Mucosa of rectum (tissue), 2 donors: ENCODE measurements at regions not wholly inside any gene's neighbourhood (a gene's known extent, or its start where the extent isn't known, plus 50 kb on each side); places are given as distances from the start of the nearest gene placed in this dataset.

Experiments
- H3K27ac ChIP-seq, 2 donors: one replicate each; pipeline ENCODE4 v1.7.0; 2013; ENCODE audit warnings: inconsistent platforms in 2 of 2, low read depth in 2 of 2, low read length in 2 of 2
- H3K27me3 ChIP-seq, 2 donors: one replicate each; pipeline ENCODE4 v1.7.0; 2013; ENCODE audit warnings: low read length in 2 of 2; ENCODE audit not compliant: control insufficient read depth in 2 of 2, insufficient read depth in 2 of 2
- H3K36me3 ChIP-seq, 2 donors: one replicate each; pipeline ENCODE4 v1.7.0; 2013; ENCODE audit warnings: low read length in 2 of 2; ENCODE audit not compliant: control insufficient read depth in 2 of 2, insufficient read depth in 2 of 2
- H3K4me1 ChIP-seq, 2 donors: one replicate each; pipeline ENCODE4 v1.7.0; 2013; ENCODE audit warnings: low read length in 2 of 2, mild to moderate bottlenecking in 1 of 2; ENCODE audit not compliant: control insufficient read depth in 2 of 2, insufficient read depth in 2 of 2
- H3K4me3 ChIP-seq, 2 donors: one replicate each; pipeline ENCODE4 v1.7.0; 2013; ENCODE audit warnings: low read length in 2 of 2
- H3K9ac ChIP-seq, 2 donors: one replicate each; pipeline ENCODE4 v1.7.0; 2013; ENCODE audit warnings: low read length in 2 of 2, low read depth in 1 of 2, mild to moderate bottlenecking in 1 of 2
- H3K9me3 ChIP-seq, 2 donors: one replicate each; pipeline ENCODE4 v1.7.0; 2013; ENCODE audit warnings: low read length in 2 of 2; ENCODE audit not compliant: control insufficient read depth in 2 of 2
- donor health status: healthy.
- donor health status: Normal muscosa, but diverticular disease.

DNA sequence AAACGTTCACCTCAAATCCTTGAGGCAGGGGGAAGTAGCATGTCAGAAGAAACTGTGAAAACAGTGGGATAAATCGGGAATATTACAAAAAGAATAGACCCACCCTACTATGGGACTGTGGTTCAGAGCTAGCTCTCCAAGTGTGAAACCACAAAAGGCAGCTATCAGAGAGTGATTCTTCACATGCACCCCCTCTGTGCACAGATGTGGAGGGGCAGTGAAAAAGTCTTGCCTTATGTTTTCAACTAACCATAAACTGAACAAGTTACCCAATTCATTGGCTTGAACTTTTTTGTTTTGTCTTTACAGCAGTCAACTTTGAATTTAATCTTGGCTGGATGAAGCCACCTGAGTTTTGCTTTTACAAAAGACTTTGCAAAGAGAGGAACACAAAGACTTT is 98.8 kb upstream of the NR4A3 start:
- Histone ChIP-seq H3K9ac (no peak overlapping the region), H3K4me3 (no peak overlapping the region), H3K27me3 (no peaks in the 10 kb centered on the region), H3K27ac (no peak overlapping the region), H3K9me3 (no peaks in the 10 kb centered on the region), H3K4me1 (no peaks in the 10 kb centered on the region), H3K36me3 (no peaks in the 10 kb centered on the region)

DNA sequence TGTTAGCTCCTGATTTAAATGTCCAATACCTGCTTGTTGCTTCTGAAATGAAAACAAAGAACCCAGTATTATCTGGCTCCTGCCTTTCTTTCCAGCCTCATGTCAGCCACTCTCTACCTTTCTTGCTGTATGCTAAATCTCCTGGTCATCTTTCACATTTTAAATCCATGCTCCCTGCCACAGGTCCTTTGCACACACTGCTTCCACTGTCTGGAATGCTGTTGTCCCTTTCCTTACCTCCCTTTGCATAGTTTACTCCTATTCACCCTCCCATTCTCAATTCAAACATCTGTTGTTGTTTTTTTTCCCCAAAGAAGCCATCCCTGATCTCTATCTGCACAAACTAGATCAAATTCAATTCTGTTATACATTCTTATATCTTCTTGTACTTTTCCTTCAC is 97.0 kb upstream of the NR4A3 start:
- Histone ChIP-seq H3K4me3 (no peak overlapping the region), H3K4me1 (no peaks in the 10 kb centered on the region), H3K9ac (no peak overlapping the region), H3K9me3 (no peaks in the 10 kb centered on the region), H3K36me3 (no peaks in the 10 kb centered on the region), H3K27ac (no peak overlapping the region), H3K27me3 (no peaks in the 10 kb centered on the region)

DNA sequence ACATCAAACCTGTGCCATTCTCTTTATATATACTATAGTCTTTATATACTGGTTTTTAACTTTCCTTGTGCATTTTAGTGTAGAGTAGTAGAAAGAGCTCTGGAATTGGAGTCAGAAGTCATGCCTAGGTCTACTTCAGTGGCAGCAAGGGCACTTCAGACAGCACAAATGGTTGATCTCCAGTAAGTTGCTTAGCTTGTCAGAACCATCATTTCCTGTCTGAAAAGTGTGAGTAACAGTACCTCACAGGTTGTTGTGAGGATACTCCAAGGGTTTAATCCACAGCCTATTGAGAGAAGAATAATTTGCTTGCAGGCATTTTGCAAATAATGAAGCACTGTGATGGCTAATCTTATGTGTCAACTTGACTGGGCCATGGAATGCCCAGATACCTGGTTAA is 95.8 kb upstream of the NR4A3 start:
- no peak overlapping the region for H3K9ac ChIP-seq
- no peaks in the 10 kb centered on the region for H3K36me3 ChIP-seq
- no peak overlapping the region for H3K27ac ChIP-seq
- no peak overlapping the region for H3K4me3 ChIP-seq
- H3K9me3 ChIP-seq, result no peaks in the 10 kb centered on the region
- no peaks in the 10 kb centered on the region for H3K4me1 ChIP-seq
- H3K27me3 ChIP-seq, result no peaks in the 10 kb centered on the region

DNA sequence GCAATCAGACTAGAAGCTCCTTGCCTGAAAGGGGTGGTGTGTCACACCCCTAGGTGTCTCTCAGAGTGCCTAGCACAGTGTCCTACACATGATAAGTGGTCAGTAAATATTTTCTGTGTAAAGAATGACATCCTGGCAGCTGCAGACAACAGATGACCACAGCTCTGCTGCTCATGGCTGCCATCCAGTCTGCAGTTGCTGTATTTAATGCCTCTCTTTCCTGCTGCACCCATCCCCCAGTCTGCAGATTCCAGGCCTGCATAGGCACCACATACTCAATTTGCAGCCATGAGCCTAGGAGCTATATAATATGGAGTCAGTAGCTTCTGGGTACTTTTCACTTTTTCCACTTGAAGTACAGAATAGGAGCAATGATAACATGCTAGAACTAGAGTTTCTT is 94.9 kb upstream of the NR4A3 start:
- no peak overlapping the region for H3K4me3 ChIP-seq
- no peak overlapping the region for H3K27ac ChIP-seq
- no peaks in the 10 kb centered on the region for H3K4me1 ChIP-seq
- H3K9ac ChIP-seq, result no peak overlapping the region
- H3K27me3 ChIP-seq, result no peaks in the 10 kb centered on the region
- H3K9me3 ChIP-seq, result no peaks in the 10 kb centered on the region
- H3K36me3 ChIP-seq, result no peaks in the 10 kb centered on the region

DNA sequence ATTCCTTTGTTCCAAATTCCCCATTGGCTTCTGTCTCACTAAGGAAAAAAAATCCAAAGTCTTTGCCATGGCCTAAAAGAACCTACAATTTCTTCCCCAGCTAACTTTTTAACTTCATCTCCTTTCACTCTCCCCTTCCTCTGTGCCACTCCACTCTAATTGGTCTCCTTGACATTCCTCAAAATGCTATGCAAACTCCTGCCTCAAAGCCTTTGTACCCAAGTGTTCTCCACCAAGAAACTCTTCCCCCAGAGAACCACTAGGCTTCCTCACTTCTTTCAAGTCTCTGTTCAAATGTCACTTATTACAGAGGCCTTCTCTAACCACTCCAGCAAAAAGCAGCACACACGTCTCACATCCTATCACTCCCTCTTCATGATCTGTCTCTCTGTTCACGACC is 91.6 kb upstream of the NR4A3 start:
- H3K27ac ChIP-seq, result no peak overlapping the region
- H3K27me3 ChIP-seq, result no peaks in the 10 kb centered on the region
- H3K9me3 ChIP-seq, result no peaks in the 10 kb centered on the region
- H3K4me3 ChIP-seq, result no peak overlapping the region
- H3K9ac ChIP-seq, result no peak overlapping the region
- no peaks in the 10 kb centered on the region for H3K4me1 ChIP-seq
- H3K36me3 ChIP-seq, result no peaks in the 10 kb centered on the region

DNA sequence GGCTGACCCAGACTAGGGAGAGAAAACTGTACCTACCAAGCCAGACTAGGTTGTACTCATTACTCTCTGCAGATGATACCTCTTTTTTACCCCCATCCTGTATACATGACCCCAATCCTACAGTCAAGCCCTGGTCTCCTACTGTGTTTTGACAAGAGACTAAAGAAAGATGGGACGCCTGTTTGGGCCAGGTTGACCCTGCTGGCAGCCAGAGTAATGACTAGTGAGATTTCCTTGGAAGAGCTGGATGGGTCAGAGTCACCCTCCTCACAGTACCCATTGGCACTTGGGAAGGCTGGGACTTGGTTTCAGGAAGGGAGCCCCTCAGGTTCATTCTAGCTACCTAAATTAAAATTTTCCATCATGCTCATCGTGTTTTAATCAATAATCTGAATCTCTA is 89.7 kb upstream of the NR4A3 start:
- no peak overlapping the region for H3K27ac ChIP-seq

DNA sequence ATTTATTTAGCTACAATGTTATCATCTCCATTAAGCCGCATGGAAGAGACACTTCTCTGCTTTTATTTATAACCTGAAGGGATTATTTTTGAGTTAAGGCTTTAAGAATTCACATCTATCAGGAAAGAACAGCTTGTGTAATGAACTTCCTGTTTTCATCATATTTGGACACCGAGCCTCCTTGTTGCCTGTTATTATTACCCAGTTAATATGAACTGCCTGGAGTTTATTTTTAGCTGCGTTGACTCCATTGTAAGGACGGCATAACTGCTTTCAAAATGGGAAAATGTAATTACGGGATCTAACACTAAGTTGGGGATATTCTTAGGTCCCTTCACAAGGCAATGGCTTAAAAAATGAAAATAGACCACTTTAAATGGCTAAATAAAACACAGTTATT is 89.0 kb upstream of the NR4A3 start:
- Histone ChIP-seq H3K9me3 (no peaks in the 10 kb centered on the region), H3K4me1 (no peaks in the 10 kb centered on the region), H3K27ac (no peak overlapping the region), H3K27me3 (no peaks in the 10 kb centered on the region), H3K9ac (no peak overlapping the region), H3K4me3 (peak overlapping the region in 1 of 2 donors; percentile 5), H3K36me3 (no peaks in the 10 kb centered on the region)

More for the DNA sequence above, 89.7 kb upstream of the NR4A3 start:
- Histone ChIP-seq H3K4me1 (no peaks in the 10 kb centered on the region), H3K36me3 (no peaks in the 10 kb centered on the region), H3K9me3 (no peaks in the 10 kb centered on the region), H3K4me3 (no peak overlapping the region), H3K9ac (no peak overlapping the region), H3K27me3 (no peaks in the 10 kb centered on the region)

DNA sequence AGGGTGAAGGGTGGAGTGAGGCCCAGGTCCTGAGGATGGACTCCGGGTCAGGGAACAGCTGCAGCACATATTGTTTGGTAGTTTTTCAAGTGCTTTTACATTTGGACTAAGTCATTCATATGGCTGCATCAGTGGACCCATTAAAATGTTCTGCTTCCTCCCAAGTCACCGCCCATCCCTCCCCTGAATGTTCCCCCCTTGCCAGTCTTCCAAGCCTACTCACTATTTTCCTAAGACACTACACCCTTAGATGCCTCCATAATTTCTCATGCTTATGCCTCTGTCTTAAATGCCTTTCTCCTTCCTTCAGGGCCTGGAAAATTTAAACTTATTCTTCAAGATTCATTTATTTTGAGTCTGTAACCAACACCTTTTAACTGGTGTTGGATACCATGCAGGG is 86.6 kb upstream of the NR4A3 start:
- H3K4me3 ChIP-seq, result no peak overlapping the region
- no peaks in the 10 kb centered on the region for H3K9me3 ChIP-seq
- no peaks in the 10 kb centered on the region for H3K36me3 ChIP-seq
- H3K9ac ChIP-seq, result no peak overlapping the region
- no peaks in the 10 kb centered on the region for H3K27me3 ChIP-seq
- no peak overlapping the region for H3K27ac ChIP-seq
- H3K4me1 ChIP-seq, result no peaks in the 10 kb centered on the region

DNA sequence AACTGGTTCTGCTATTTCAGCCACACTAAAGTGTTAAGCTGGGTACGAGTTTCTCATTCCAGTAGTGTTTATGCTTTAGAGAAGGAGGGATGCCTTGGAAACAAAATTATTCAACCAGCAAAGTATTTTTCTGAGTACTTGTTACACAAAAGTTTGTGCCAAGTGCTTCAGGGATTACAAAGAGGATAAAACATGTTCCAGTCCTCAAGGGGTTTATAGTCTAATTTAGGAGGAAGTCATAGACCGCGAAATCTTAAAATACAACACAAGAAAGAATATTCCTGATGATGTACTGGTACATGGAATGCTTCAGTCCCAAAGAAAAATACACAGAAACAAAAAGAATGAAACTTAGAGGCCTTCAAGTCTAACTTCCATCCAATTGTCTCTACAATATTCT is 85.4 kb upstream of the NR4A3 start:
- no peaks in the 10 kb centered on the region for H3K9me3 ChIP-seq
- no peak overlapping the region for H3K27ac ChIP-seq
- H3K4me1 ChIP-seq, result no peaks in the 10 kb centered on the region
- no peak overlapping the region for H3K4me3 ChIP-seq
- no peaks in the 10 kb centered on the region for H3K27me3 ChIP-seq
- H3K36me3 ChIP-seq, result no peaks in the 10 kb centered on the region
- H3K9ac ChIP-seq, result no peak overlapping the region

DNA sequence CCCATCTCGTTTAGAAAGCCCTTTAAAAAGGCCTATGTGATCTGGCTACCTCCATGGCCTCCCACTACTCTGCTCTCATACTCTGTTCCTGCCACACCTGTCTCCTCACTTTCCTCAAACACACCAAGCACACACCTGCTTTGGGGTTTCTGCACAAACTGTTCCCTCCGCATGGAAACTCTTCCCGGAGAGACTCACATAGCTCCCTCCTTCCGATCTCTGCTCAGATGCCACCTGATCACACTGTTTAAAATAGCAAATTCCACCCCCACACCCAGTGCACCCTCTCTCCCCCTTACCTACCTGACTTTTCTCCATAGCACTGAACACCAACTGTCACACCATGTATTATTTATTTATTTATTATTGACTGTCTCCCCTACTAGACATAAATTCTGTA is 84.0 kb upstream of the NR4A3 start:
- H3K27me3 ChIP-seq, result no peaks in the 10 kb centered on the region
- H3K4me1 ChIP-seq, result no peaks in the 10 kb centered on the region
- H3K9me3 ChIP-seq, result no peaks in the 10 kb centered on the region
- H3K9ac ChIP-seq, result no peak overlapping the region
- H3K36me3 ChIP-seq, result no peaks in the 10 kb centered on the region
- no peak overlapping the region for H3K4me3 ChIP-seq
- H3K27ac ChIP-seq, result no peak overlapping the region

DNA sequence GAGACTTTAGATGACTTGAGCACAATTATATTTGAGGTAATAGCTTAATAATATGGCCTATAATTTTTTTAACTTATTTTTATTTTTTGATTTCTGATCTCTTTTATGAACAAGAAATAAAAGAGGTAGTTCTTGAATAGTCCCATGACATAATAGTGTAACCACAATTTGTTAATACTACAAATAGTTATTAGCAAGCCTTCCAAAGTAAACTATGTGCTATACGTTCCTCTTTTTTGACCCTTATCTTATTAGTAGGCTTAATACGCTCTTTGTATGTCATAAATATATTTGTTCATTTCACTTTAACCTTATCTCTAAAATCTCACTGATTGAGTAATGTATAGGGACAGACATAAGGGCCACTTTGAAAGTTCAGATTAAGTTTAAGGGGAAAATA is 78.7 kb upstream of the NR4A3 start:
- H3K27me3 ChIP-seq, result no peaks in the 10 kb centered on the region
- H3K9me3 ChIP-seq, result no peaks in the 10 kb centered on the region
- no peaks in the 10 kb centered on the region for H3K4me1 ChIP-seq
- H3K9ac ChIP-seq, result no peak overlapping the region
- no peaks in the 10 kb centered on the region for H3K36me3 ChIP-seq
- no peak overlapping the region for H3K4me3 ChIP-seq
- H3K27ac ChIP-seq, result no peak overlapping the region
